Hepatocyte (in vitro differentiated cells): ENCODE measurements at regions not wholly inside any gene's neighbourhood (a gene's known extent, or its start where the extent isn't known, plus 50 kb on each side); places are given as distances from the start of the nearest gene placed in this dataset.
"Not testable (repeated sequence)": the region's sequence is repeated elsewhere in the genome, so short reads cannot be mapped to it uniquely, and the experiment has no call there.

Experiments
- EZH2 ChIP-seq: fragments of 200-600 bp; sonication (generic); IDR thresholded peaks from 2 replicates; pipeline ENCODE4 v1.6.1; 2016; ENCODE audit warnings: antibody characterized with exemption, mild to moderate bottlenecking, borderline replicate concordance
- TF ChIP-seq, protein P1 (sequence below): fragments of 200-600 bp; sonication (generic); IDR thresholded peaks from 2 replicates; pipeline ENCODE4 v1.5.1; 2016; ENCODE audit warnings: antibody characterized with exemption, mild to moderate bottlenecking; ENCODE audit not compliant: poor library complexity

- TF ChIP-seq EZH2: not testable (repeated sequence)
- TF ChIP-seq, protein P1, sequence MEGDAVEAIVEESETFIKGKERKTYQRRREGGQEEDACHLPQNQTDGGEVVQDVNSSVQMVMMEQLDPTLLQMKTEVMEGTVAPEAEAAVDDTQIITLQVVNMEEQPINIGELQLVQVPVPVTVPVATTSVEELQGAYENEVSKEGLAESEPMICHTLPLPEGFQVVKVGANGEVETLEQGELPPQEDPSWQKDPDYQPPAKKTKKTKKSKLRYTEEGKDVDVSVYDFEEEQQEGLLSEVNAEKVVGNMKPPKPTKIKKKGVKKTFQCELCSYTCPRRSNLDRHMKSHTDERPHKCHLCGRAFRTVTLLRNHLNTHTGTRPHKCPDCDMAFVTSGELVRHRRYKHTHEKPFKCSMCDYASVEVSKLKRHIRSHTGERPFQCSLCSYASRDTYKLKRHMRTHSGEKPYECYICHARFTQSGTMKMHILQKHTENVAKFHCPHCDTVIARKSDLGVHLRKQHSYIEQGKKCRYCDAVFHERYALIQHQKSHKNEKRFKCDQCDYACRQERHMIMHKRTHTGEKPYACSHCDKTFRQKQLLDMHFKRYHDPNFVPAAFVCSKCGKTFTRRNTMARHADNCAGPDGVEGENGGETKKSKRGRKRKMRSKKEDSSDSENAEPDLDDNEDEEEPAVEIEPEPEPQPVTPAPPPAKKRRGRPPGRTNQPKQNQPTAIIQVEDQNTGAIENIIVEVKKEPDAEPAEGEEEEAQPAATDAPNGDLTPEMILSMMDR: not testable (repeated sequence)
Observed at GRCh38 chr2:34142531-34143008, 543.5 kb upstream of the FAM98A start.
